ENCODE measurements at regions not wholly inside any gene's neighbourhood (a gene's known extent, or its start where the extent isn't known, plus 50 kb on each side); places are given as distances from the start of the nearest gene placed in this dataset.

- no peak overlapping the region for H3K4me2 ChIP-seq (ENCODE audit: low read length)
- no peak overlapping the region for H3K27ac ChIP-seq (ENCODE audit: low read length)
- H4K20me1 ChIP-seq (ENCODE audit: low read length), result no peaks in the 10 kb centered on the region
- no peak overlapping the region for H3K4me3 ChIP-seq (ENCODE audit: low read length)
- no peak for ATAC-seq
- ChIA-PET POLR2A (ENCODE audit: unreplicated experiment) (no interaction called here), CTCF (no interaction called here)
- no peaks in the 10 kb centered on the region for H3K36me3 ChIP-seq (ENCODE audit: low read depth, low read length)
- H3K27me3 ChIP-seq (ENCODE audit: low read length), result no peaks in the 10 kb centered on the region
- no peak overlapping the region for H2AFZ ChIP-seq (ENCODE audit: low read length)
- no peaks in the 10 kb centered on the region for H3F3A ChIP-seq (ENCODE audit: low read length, unreplicated experiment)
- intact Hi-C loops (cut with micrococcal nuclease), result no loop called here
- DNase-seq, result no peak
- no peaks in the 10 kb centered on the region for H3K9me2 ChIP-seq (replicated peaks; ENCODE audit: low read length)
- H3K4me1 ChIP-seq (ENCODE audit: insufficient read depth, low read length), result no peaks in the 10 kb centered on the region
- no peak overlapping the region for H3K9ac ChIP-seq (ENCODE audit: low read length)
- TF ChIP-seq EZH2 (IDR thresholded peaks at IDR 0.05; ENCODE audit: low read length, unreplicated experiment), result no peak
- TF ChIP-seq CTCF (conservative IDR thresholded peaks at IDR 0.05; ENCODE audit: low read depth, low read length), result no peak
- no peak for TF ChIP-seq EZH2phosphoT487 (IDR thresholded peaks at IDR 0.05; ENCODE audit: borderline replicate concordance, low read length)
- BruUV-seq (replicated peaks), result no TSS peak
- no peaks in the 10 kb centered on the region for H3K79me2 ChIP-seq (ENCODE audit: low read length)
- no peaks in the 10 kb centered on the region for H3K9me3 ChIP-seq (ENCODE audit: low read length)
Observed at GRCh38 chr1:221069986-221070385, 190.7 kb downstream of the HLX start.

GRCh38 chr1:221071777-221072176, 192.5 kb downstream of the HLX start:
- no peaks in the 10 kb centered on the region for H3K27me3 ChIP-seq (ENCODE audit: low read length)
- ChIA-PET CTCF (no interaction called here), POLR2A (ENCODE audit: unreplicated experiment) (no interaction called here)
- H3K4me1 ChIP-seq (ENCODE audit: insufficient read depth, low read length), result no peaks in the 10 kb centered on the region
- no peak overlapping the region for H3K9ac ChIP-seq (ENCODE audit: low read length)
- no peak overlapping the region for H3K4me3 ChIP-seq (ENCODE audit: low read length)
- H3K36me3 ChIP-seq (ENCODE audit: low read depth, low read length), result no peaks in the 10 kb centered on the region
- H3K9me3 ChIP-seq (ENCODE audit: low read length), result no peaks in the 10 kb centered on the region
- DNase-seq, result no peak
- H2AFZ ChIP-seq (ENCODE audit: low read length), result no peak overlapping the region
- no peak overlapping the region for H3K4me2 ChIP-seq (ENCODE audit: low read length)
- no peaks in the 10 kb centered on the region for H4K20me1 ChIP-seq (ENCODE audit: low read length)
- no TSS peak for BruUV-seq (replicated peaks)
- TF ChIP-seq CTCF (conservative IDR thresholded peaks at IDR 0.05; ENCODE audit: low read depth, low read length) (no peak), EZH2phosphoT487 (IDR thresholded peaks at IDR 0.05; ENCODE audit: borderline replicate concordance, low read length) (no peak), EZH2 (IDR thresholded peaks at IDR 0.05; ENCODE audit: low read length, unreplicated experiment) (no peak)
- ATAC-seq, result no peak
- H3K79me2 ChIP-seq (ENCODE audit: low read length), result no peaks in the 10 kb centered on the region
- intact Hi-C loops (cut with micrococcal nuclease), result no loop called here
- H3K27ac ChIP-seq (ENCODE audit: low read length), result no peak overlapping the region
- no peaks in the 10 kb centered on the region for H3K9me2 ChIP-seq (replicated peaks; ENCODE audit: low read length)
- H3F3A ChIP-seq (ENCODE audit: low read length, unreplicated experiment), result no peaks in the 10 kb centered on the region

- DNase-seq, result no peak
- POLR2A ChIA-PET (ENCODE audit: unreplicated experiment), result no interaction called here
- no peak for ATAC-seq
Observed at GRCh38 chr1:221072214-221072613, 193.0 kb downstream of the HLX start.

More at GRCh38 chr1:221072214-221072613, 193.0 kb downstream of the HLX start:
- intact Hi-C loops (cut with micrococcal nuclease), result no loop called here
- TF ChIP-seq EZH2 (IDR thresholded peaks at IDR 0.05; ENCODE audit: low read length, unreplicated experiment), result no peak
- no peak for TF ChIP-seq EZH2phosphoT487 (IDR thresholded peaks at IDR 0.05; ENCODE audit: borderline replicate concordance, low read length)
- TF ChIP-seq CTCF (conservative IDR thresholded peaks at IDR 0.05; ENCODE audit: low read depth, low read length), result no peak
- no peaks in the 10 kb centered on the region for H3K79me2 ChIP-seq (ENCODE audit: low read length)
- CTCF ChIA-PET, result no interaction called here
- H3K27ac ChIP-seq (ENCODE audit: low read length), result no peak overlapping the region
- no peak overlapping the region for H3K9ac ChIP-seq (ENCODE audit: low read length)
- no peaks in the 10 kb centered on the region for H3K4me1 ChIP-seq (ENCODE audit: insufficient read depth, low read length)
- no TSS peak for BruUV-seq (replicated peaks)
- H3K36me3 ChIP-seq (ENCODE audit: low read depth, low read length), result no peaks in the 10 kb centered on the region
- no peaks in the 10 kb centered on the region for H3K27me3 ChIP-seq (ENCODE audit: low read length)
- H3K4me3 ChIP-seq (ENCODE audit: low read length), result no peak overlapping the region
- no peaks in the 10 kb centered on the region for H3K9me2 ChIP-seq (replicated peaks; ENCODE audit: low read length)
- H4K20me1 ChIP-seq (ENCODE audit: low read length), result no peaks in the 10 kb centered on the region
- no peaks in the 10 kb centered on the region for H3K9me3 ChIP-seq (ENCODE audit: low read length)
- H3F3A ChIP-seq (ENCODE audit: low read length, unreplicated experiment), result no peaks in the 10 kb centered on the region
- no peak overlapping the region for H2AFZ ChIP-seq (ENCODE audit: low read length)
- H3K4me2 ChIP-seq (ENCODE audit: low read length), result no peak overlapping the region

Measured in PC-3 (cell line).